ENCODE measurements at regions not wholly inside any gene's neighbourhood (a gene's known extent, or its start where the extent isn't known, plus 50 kb on each side); places are given as distances from the start of the nearest gene placed in this dataset.

- Histone ChIP-seq H3K27me3 (ENCODE audit: control insufficient read depth, insufficient read depth, low read length, poor library complexity, severe bottlenecking) (peaks cover 14% of the 10 kb centered on the region), H3K9me3 (ENCODE audit: control insufficient read depth, low read length) (no peaks in the 10 kb centered on the region), H3K4me3 (ENCODE audit: low read length) (no peak overlapping the region), H3K9ac (ENCODE audit: extremely low read depth, low read length, poor library complexity, severe bottlenecking) (no peak overlapping the region), H3K36me3 (ENCODE audit: control insufficient read depth, insufficient read depth, low read length) (no peaks in the 10 kb centered on the region), H3K27ac (ENCODE audit: low read depth, low read length) (no peak overlapping the region), H3K4me1 (ENCODE audit: control insufficient read depth, insufficient read depth, low read length) (no peaks in the 10 kb centered on the region)
- Mint-ChIP-seq H3K27ac (no peak overlapping the region), H3K4me3 (no peak overlapping the region), H3K4me1 (peaks cover 16% of the 10 kb centered on the region), H3K36me3 (ENCODE audit: low read depth) (no peaks in the 10 kb centered on the region), H3K9me3 (peaks cover 3% of the 10 kb centered on the region), H3K27me3 (ENCODE audit: insufficient read depth) (peaks cover 4% of the 10 kb centered on the region)
- TF ChIP-seq CTCF (conservative IDR thresholded peaks at IDR 0.05) = no peak
- no peak for DNase-seq
Measured at GRCh38 chr2:12510070-12510469, 206.7 kb upstream of the TRIB2 start.

- H3K4me1 Mint-ChIP-seq = peaks cover 13% of the 10 kb centered on the region
- no peak for DNase-seq
- Histone ChIP-seq H3K4me1 (ENCODE audit: control insufficient read depth, insufficient read depth, low read length) (no peaks in the 10 kb centered on the region), H3K27ac (ENCODE audit: low read depth, low read length) (no peak overlapping the region), H3K27me3 (ENCODE audit: control insufficient read depth, insufficient read depth, low read length, poor library complexity, severe bottlenecking) (peaks cover 14% of the 10 kb centered on the region), H3K9me3 (ENCODE audit: control insufficient read depth, low read length) (no peaks in the 10 kb centered on the region), H3K4me3 (ENCODE audit: low read length) (no peak overlapping the region), H3K36me3 (ENCODE audit: control insufficient read depth, insufficient read depth, low read length) (no peaks in the 10 kb centered on the region), H3K9ac (ENCODE audit: extremely low read depth, low read length, poor library complexity, severe bottlenecking) (no peak overlapping the region)
- H3K9me3 Mint-ChIP-seq = peaks cover 3% of the 10 kb centered on the region
- WGBS, 2 experiments (ENCODE audit: insufficient coverage in 1 of 2, insufficient read length in 1 of 2) = 88 to 100% methylated on average over 1 of the region's 1 CpG
- no peak for TF ChIP-seq CTCF (conservative IDR thresholded peaks at IDR 0.05)
- no peaks in the 10 kb centered on the region for H3K36me3 Mint-ChIP-seq (ENCODE audit: low read depth)
- H3K27me3 Mint-ChIP-seq (ENCODE audit: insufficient read depth) = peaks cover 6% of the 10 kb centered on the region
- H3K27ac Mint-ChIP-seq = no peak overlapping the region
- H3K4me3 Mint-ChIP-seq = no peak overlapping the region
Measured at GRCh38 chr2:12513339-12513738, 203.4 kb upstream of the TRIB2 start.

- Histone ChIP-seq H3K9me3 (ENCODE audit: control insufficient read depth, low read length) (no peaks in the 10 kb centered on the region), H3K27me3 (ENCODE audit: control insufficient read depth, insufficient read depth, low read length, poor library complexity, severe bottlenecking) (peaks cover 14% of the 10 kb centered on the region), H3K4me1 (ENCODE audit: control insufficient read depth, insufficient read depth, low read length) (no peaks in the 10 kb centered on the region), H3K36me3 (ENCODE audit: control insufficient read depth, insufficient read depth, low read length) (no peaks in the 10 kb centered on the region), H3K27ac (ENCODE audit: low read depth, low read length) (no peak overlapping the region), H3K4me3 (ENCODE audit: low read length) (no peak overlapping the region), H3K9ac (ENCODE audit: extremely low read depth, low read length, poor library complexity, severe bottlenecking) (no peak overlapping the region)
- H3K4me3 Mint-ChIP-seq = no peak overlapping the region
- H3K4me1 Mint-ChIP-seq = peaks cover 13% of the 10 kb centered on the region
- H3K27ac Mint-ChIP-seq = no peak overlapping the region
- H3K27me3 Mint-ChIP-seq (ENCODE audit: insufficient read depth) = peaks cover 6% of the 10 kb centered on the region
- DNase-seq = no peak
- WGBS, 2 experiments (ENCODE audit: insufficient coverage in 1 of 2, insufficient read length in 1 of 2) = 86 to 94% methylated on average over 3 of the region's 3 CpGs
- no peaks in the 10 kb centered on the region for H3K36me3 Mint-ChIP-seq (ENCODE audit: low read depth)
- no peak for TF ChIP-seq CTCF (conservative IDR thresholded peaks at IDR 0.05)
- H3K9me3 Mint-ChIP-seq = peaks cover 3% of the 10 kb centered on the region
Measured at GRCh38 chr2:12514168-12514567, 202.6 kb upstream of the TRIB2 start.

Data from endodermal cell (in vitro differentiated cells).